Endothelial cell of umbilical vein (primary cell): ENCODE measurements at regions not wholly inside any gene's neighbourhood (a gene's known extent, or its start where the extent isn't known, plus 50 kb on each side); places are given as distances from the start of the nearest gene placed in this dataset.

Source experiments
- BruUV-seq: library from RNA; stranded (reverse); fragments of 400-500 nt; replicated peaks from 2 replicates; lab custom pipeline; 2021; lab: Mats Ljungman, UMichigan
- CTCF ChIA-PET: fragments of 300-600, 350-600 bp; sonication (Branson Sonifier 250); formaldehyde crosslinking; loops from one replicate; lab custom pipeline; 2021; ENCODE audit warnings: antibody characterized with exemption, inconsistent platforms; lab: Charles Lee
- POLR2A ChIA-PET: fragments of 300-600, 350-600 bp; sonication (Branson Sonifier 250); formaldehyde crosslinking; loops from one replicate; lab custom pipeline; 2021; ENCODE audit warnings: antibody characterized with exemption, inconsistent platforms; lab: Charles Lee
- DNase-seq: peaks from one replicate; pipeline ENCODE4 v3.0.0-alpha.2; 2011; ENCODE audit warnings: low read depth, low spot score
- FAIRE-seq: peaks from 2 replicates; lab custom pipeline; 2011; peaks lifted over from hg19 to GRCh38; lab: Jason Lieb, UNC
- H2AFZ ChIP-seq: 2 replicates; pipeline ENCODE4 v1.6.0; 2012; ENCODE audit warnings: low read depth, low read length, control low read depth, inconsistent platforms
- H3K27ac ChIP-seq: 2 replicates; pipeline ENCODE4 v1.5.1; 2011; ENCODE audit warnings: low read depth, mild to moderate bottlenecking, control low read depth, low read length, moderate library complexity; ENCODE audit not compliant: insufficient read depth
- H3K27me3 ChIP-seq, 2 experiments: 2 replicates each; pipeline versions ENCODE4 v1.6.0 to v1.6.1; 2011; ENCODE audit warnings: low read length in 2 of 2, mixed read lengths in 1 of 2; ENCODE audit not compliant: control insufficient read depth in 2 of 2, insufficient read depth in 2 of 2
- H3K36me3 ChIP-seq, 2 experiments: 2 replicates in 1 of 2; 3 replicates in 1 of 2; pipeline ENCODE4 v1.5.1; 2011; ENCODE audit warnings: low read length in 2 of 2, mild to moderate bottlenecking in 1 of 2, moderate library complexity in 1 of 2; ENCODE audit not compliant: control insufficient read depth in 2 of 2, insufficient read depth in 2 of 2; ENCODE audit errors: extremely low read depth in 1 of 2
- H3K4me1 ChIP-seq: 3 replicates; pipeline ENCODE4 v1.5.1; 2011; ENCODE audit warnings: mild to moderate bottlenecking, low read length; ENCODE audit not compliant: control insufficient read depth, insufficient read depth; ENCODE audit errors: extremely low read depth
- H3K4me2 ChIP-seq: 2 replicates; pipeline ENCODE4 v1.6.1; 2011; ENCODE audit warnings: low read length, control low read depth, mixed read lengths; ENCODE audit not compliant: insufficient read depth
- H3K4me3 ChIP-seq, 3 experiments: fragments of 200-600 bp in 1 of 3; sonication (generic), shearing (Covaris generic) in 1 of 3; replicated peaks in 1 of 3; 2 replicates each; pipeline ENCODE4 v1.5.1; 2011 to 2016; ENCODE audit warnings: control low read depth in 3 of 3, low read length in 3 of 3, mild to moderate bottlenecking in 2 of 3, inconsistent platforms in 1 of 3, low read depth in 1 of 3, moderate library complexity in 1 of 3; ENCODE audit not compliant: insufficient read depth in 1 of 3
- H3K79me2 ChIP-seq: 2 replicates; pipeline ENCODE4 v1.6.0; 2012; ENCODE audit warnings: low read length, inconsistent platforms; ENCODE audit not compliant: control insufficient read depth, insufficient read depth
- H3K9ac ChIP-seq: replicated peaks from 2 replicates; pipeline ENCODE3; 2011; ENCODE audit warnings: low read length, control low read depth; ENCODE audit not compliant: insufficient read depth; ENCODE audit errors: extremely low read depth
- H3K9me1 ChIP-seq: replicated peaks from 3 replicates; pipeline ENCODE4 v1.6.0; 2011; ENCODE audit warnings: mild to moderate bottlenecking, low read length; ENCODE audit not compliant: control insufficient read depth, insufficient read depth; ENCODE audit errors: extremely low read depth
- H3K9me3 ChIP-seq: replicated peaks from 2 replicates; pipeline ENCODE4 v1.5.1; 2012; ENCODE audit warnings: low read length, inconsistent platforms; ENCODE audit not compliant: control insufficient read depth, insufficient read depth
- H4K20me1 ChIP-seq: replicated peaks from 2 replicates; pipeline ENCODE3; 2011; ENCODE audit warnings: mild to moderate bottlenecking, low read length; ENCODE audit not compliant: control insufficient read depth, insufficient read depth; ENCODE audit errors: extremely low read depth
- EZH2 ChIP-seq: IDR thresholded peaks from 2 replicates; pipeline ENCODE4 v1.6.1; 2012; ENCODE audit warnings: borderline replicate concordance, low read depth, mild to moderate bottlenecking, moderate library complexity, low read length, inconsistent platforms; ENCODE audit not compliant: severe bottlenecking
- GATA2 ChIP-seq: IDR thresholded peaks from 2 replicates; pipeline ENCODE4 v1.7.0; 2011; ENCODE audit warnings: low read depth, mild to moderate bottlenecking, moderate library complexity, mixed read lengths, low read length; ENCODE audit not compliant: insufficient read length, insufficient read depth
- JUN ChIP-seq: IDR thresholded peaks from 2 replicates; pipeline ENCODE4 v1.6.1; 2011; ENCODE audit warnings: borderline replicate concordance, low read depth; ENCODE audit not compliant: insufficient read length, insufficient read depth
- POLR2A ChIP-seq: IDR thresholded peaks from 2 replicates; pipeline ENCODE4 v1.6.1; 2012; ENCODE audit warnings: low read depth, mild to moderate bottlenecking, control low read depth, low read length
- dilution Hi-C: fragments of 300-500 bp; cut with MboI; formaldehyde crosslinking; loops from one replicate; pipeline ENCODE4 v1.15.0; 2019; ENCODE audit warnings: low sequenced_read_pairs; ENCODE audit not compliant: extremely low pct_ligation_motif_present
- intact Hi-C: fragments of 100-400 bp; cut with micrococcal nuclease; formaldehyde crosslinking; loops from one replicate; pipeline ENCODE4 v1.10.0; 2022
- TF ChIP-seq, protein P1 (sequence below): IDR thresholded peaks from 2 replicates; pipeline ENCODE4 v1.6.1; 2011; ENCODE audit not compliant: insufficient read depth, insufficient read length
- TF ChIP-seq, protein P2 (sequence below), 2 donors: IDR thresholded peaks; 1 replicate in 1 of 2; 2 replicates in 1 of 2; pipeline ENCODE4 v1.5.1; 2011; ENCODE audit warnings: low read length in 2 of 2, mild to moderate bottlenecking in 2 of 2, moderate library complexity in 2 of 2, control low read depth in 1 of 2, inconsistent platforms in 1 of 2, low read depth in 1 of 2; ENCODE audit not compliant: insufficient read depth in 1 of 2; ENCODE audit errors: extremely low read depth in 1 of 2

DNA sequence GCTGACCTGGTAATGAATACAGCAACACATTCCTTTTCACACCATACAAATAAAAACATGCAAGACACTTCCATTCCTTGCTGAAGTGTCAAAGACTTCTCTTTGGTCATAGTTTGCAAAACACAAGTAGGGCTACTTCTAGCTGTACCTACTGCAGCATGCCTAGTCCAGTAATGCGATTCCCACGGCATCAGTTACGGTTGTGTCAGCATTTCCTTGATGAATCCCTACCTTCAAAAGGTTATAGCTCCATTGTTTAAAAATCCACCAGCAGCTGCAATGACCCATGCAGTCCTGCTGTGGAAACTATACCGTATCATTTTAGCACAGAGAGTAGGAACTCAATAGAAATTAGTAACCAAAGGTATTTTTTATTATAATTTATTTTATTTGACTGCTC lies 1371.5 kb downstream of the EPHA7 start:
- dilution Hi-C loops (no loop called here), intact Hi-C loops (no loop called here)
- Histone ChIP-seq H3K9me1 (no peaks in the 10 kb centered on the region), H3K36me3 (no peaks in the 10 kb centered on the region), H2AFZ (no peak overlapping the region), H3K9me3 (no peaks in the 10 kb centered on the region), H4K20me1 (no peaks in the 10 kb centered on the region), H3K4me1 (no peaks in the 10 kb centered on the region), H3K4me2 (no peak overlapping the region), H3K79me2 (no peaks in the 10 kb centered on the region), H3K27ac (no peak overlapping the region), H3K27me3 (no peaks in the 10 kb centered on the region), H3K9ac (no peak overlapping the region), H3K4me3 (no peak overlapping the region)
- ChIA-PET CTCF (no interaction called here), POLR2A (no interaction called here)
- TF ChIP-seq, protein P1, sequence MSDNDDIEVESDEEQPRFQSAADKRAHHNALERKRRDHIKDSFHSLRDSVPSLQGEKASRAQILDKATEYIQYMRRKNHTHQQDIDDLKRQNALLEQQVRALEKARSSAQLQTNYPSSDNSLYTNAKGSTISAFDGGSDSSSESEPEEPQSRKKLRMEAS = no peak
- TF ChIP-seq GATA2 = no peak
- no peak for TF ChIP-seq EZH2
- no peak for TF ChIP-seq JUN
- TF ChIP-seq, protein P2, sequence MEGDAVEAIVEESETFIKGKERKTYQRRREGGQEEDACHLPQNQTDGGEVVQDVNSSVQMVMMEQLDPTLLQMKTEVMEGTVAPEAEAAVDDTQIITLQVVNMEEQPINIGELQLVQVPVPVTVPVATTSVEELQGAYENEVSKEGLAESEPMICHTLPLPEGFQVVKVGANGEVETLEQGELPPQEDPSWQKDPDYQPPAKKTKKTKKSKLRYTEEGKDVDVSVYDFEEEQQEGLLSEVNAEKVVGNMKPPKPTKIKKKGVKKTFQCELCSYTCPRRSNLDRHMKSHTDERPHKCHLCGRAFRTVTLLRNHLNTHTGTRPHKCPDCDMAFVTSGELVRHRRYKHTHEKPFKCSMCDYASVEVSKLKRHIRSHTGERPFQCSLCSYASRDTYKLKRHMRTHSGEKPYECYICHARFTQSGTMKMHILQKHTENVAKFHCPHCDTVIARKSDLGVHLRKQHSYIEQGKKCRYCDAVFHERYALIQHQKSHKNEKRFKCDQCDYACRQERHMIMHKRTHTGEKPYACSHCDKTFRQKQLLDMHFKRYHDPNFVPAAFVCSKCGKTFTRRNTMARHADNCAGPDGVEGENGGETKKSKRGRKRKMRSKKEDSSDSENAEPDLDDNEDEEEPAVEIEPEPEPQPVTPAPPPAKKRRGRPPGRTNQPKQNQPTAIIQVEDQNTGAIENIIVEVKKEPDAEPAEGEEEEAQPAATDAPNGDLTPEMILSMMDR (IDR thresholded peaks at IDR 0.05; ENCODE audit: extremely low read depth in 1 of 2, insufficient read depth in 1 of 2, low read depth in 1 of 2, low read length in 2 of 2) = no peak
- no peak for TF ChIP-seq POLR2A
- FAIRE-seq (no peak), DNase-seq (no peak)
- BruUV-seq = no TSS peak
